ENCODE measurements at regions not wholly inside any gene's neighbourhood (a gene's known extent, or its start where the extent isn't known, plus 50 kb on each side); places are given as distances from the start of the nearest gene placed in this dataset.

DNA sequence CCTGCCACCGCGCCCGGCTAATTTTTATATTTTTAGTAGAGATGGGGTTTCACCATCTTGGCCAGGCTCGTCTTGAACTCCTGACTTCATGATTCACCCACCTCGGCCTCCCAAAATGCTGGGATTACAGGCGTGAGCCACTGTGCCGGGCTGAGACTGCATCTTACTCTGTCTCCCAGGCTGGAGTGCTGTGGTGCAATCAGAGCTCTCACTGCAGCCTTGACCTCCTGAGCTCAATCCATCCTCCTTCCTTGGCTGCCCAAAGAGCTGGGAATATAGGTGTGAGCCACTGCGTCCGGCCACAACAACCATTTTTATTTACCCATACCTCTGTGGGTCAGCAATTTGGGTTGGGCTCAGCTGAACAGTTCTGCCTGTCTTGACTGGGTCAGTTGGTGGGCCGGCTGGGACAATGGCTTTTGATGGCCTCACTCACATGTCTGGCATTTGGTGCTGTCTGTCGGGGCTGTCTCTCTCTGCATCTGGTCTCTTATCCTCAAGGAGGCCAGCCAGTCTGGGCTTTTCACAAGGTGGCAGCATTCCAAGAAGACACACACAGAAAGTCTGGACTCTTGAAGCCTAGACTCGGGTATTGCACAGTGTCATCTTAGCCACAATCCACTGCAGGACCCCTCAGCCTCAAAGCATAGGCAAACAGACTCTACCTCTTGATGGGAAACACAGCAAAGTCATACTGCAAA, 116.8 kb upstream of the GATA6 start:
- WGBS = 66% methylated on average over 9 of the region's 12 CpGs
- Histone ChIP-seq H3K4me3 (no peak overlapping the region), H3K4me1 (no peaks in the 10 kb centered on the region), H3K27ac (replicated peaks in 1 of 4) (no peak overlapping the region), H3K9me3 (peaks cover 0 to 13% (median 0%) of the 10 kb centered on the region in 4 donors), H3K36me3 (no peaks in the 10 kb centered on the region), H3K27me3 (no peaks in the 10 kb centered on the region)
- TF ChIP-seq EP300 (IDR thresholded peaks at IDR 0.05) (no peak), POLR2A (IDR thresholded peaks at IDR 0.05; ENCODE audit: low read depth) (no peak), POLR2AphosphoS5 (IDR thresholded peaks at IDR 0.05) (no peak)
- TF ChIP-seq, protein P1, sequence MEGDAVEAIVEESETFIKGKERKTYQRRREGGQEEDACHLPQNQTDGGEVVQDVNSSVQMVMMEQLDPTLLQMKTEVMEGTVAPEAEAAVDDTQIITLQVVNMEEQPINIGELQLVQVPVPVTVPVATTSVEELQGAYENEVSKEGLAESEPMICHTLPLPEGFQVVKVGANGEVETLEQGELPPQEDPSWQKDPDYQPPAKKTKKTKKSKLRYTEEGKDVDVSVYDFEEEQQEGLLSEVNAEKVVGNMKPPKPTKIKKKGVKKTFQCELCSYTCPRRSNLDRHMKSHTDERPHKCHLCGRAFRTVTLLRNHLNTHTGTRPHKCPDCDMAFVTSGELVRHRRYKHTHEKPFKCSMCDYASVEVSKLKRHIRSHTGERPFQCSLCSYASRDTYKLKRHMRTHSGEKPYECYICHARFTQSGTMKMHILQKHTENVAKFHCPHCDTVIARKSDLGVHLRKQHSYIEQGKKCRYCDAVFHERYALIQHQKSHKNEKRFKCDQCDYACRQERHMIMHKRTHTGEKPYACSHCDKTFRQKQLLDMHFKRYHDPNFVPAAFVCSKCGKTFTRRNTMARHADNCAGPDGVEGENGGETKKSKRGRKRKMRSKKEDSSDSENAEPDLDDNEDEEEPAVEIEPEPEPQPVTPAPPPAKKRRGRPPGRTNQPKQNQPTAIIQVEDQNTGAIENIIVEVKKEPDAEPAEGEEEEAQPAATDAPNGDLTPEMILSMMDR (IDR thresholded peaks at IDR 0.05) = no peak
- intact Hi-C loops (cut with DNase I) = no loop called here
- no peak for DNase-seq (ENCODE audit: extremely low spot score)

DNA sequence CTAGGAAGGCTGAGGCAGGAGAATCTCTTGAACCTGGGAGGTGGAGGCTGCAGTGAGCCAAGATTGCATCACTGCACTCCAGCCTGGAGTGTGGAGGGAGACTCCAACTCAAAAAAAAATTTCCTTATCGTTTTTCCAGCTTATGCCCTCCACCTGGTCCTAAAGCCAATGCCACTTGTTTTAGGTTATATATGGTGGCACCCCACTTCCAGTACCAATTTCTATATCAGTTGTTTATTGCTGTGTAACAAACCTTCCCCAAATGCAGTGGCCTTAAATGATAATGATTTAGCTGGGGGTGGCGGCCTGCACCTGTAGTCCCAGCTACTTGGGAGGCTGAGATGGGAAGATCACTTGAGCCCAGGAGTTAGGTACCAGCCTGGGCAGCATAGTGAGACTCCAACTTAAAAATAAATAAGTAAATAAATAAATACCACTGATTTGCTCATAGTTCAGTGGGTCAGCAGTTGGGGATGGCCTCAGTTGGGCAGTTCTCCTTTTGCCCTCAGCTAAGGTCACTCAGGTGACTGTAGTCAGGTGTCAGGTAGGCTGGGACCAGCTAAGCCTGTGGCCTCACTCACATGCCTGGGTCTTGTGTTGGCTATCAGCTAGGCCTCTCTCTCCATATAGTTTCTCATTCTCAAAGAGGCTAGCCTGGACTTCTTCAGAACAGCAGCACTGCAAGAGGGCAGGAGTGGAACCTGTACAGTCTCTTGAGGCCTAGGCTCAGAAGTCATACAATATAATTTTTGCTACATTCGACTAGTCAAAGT, 113.7 kb upstream of the GATA6 start:
- Histone ChIP-seq H3K4me1 (no peaks in the 10 kb centered on the region), H3K27me3 (no peaks in the 10 kb centered on the region), H3K27ac (replicated peaks in 1 of 4) (no peak overlapping the region), H3K9me3 (peaks cover 0 to 13% (median 0%) of the 10 kb centered on the region in 4 donors), H3K36me3 (no peaks in the 10 kb centered on the region), H3K4me3 (no peak overlapping the region)
- 91% methylated on average over 3 of the region's 3 CpGs for WGBS
- TF ChIP-seq POLR2AphosphoS5 (IDR thresholded peaks at IDR 0.05) = no peak
- TF ChIP-seq EP300 (IDR thresholded peaks at IDR 0.05) = no peak
- TF ChIP-seq POLR2A (IDR thresholded peaks at IDR 0.05; ENCODE audit: low read depth) = no peak
- TF ChIP-seq, protein P1 (IDR thresholded peaks at IDR 0.05) = no peak
- no peak for DNase-seq (ENCODE audit: extremely low spot score)
- intact Hi-C loops (cut with DNase I) = no loop called here

DNA sequence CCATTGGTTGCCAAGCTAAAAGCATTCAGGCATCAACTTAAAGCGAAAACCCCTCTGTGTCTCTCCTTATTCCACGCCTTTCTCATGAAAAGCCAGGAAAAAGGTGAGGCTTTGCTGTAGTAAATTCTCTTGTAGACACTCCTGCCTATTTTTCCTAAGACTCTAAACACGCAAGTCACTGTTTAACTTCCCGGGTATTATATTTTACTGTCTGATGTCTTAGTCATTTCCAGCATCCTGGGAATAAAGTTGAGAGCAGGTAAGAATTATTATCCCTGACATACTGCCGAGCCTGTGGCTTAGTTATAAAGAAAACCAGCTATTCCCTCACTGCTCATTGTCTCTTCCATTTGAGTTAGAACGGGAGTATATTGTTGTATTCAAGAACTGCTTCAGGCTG, 112.4 kb upstream of the GATA6 start:
- DNase-seq (ENCODE audit: extremely low spot score) = no peak
- intact Hi-C loops (cut with DNase I) = no loop called here
- 88% methylated on average over 6 of the region's 6 CpGs for WGBS
- Histone ChIP-seq H3K27me3 (no peaks in the 10 kb centered on the region), H3K4me3 (no peak overlapping the region), H3K27ac (replicated peaks in 1 of 4) (no peak overlapping the region), H3K36me3 (no peaks in the 10 kb centered on the region), H3K9me3 (peaks cover 0 to 13% (median 0%) of the 10 kb centered on the region in 4 donors), H3K4me1 (no peaks in the 10 kb centered on the region)
- TF ChIP-seq, protein P1 (IDR thresholded peaks at IDR 0.05) = no peak
- TF ChIP-seq POLR2A (IDR thresholded peaks at IDR 0.05; ENCODE audit: low read depth) (no peak), POLR2AphosphoS5 (IDR thresholded peaks at IDR 0.05) (no peak)

DNA sequence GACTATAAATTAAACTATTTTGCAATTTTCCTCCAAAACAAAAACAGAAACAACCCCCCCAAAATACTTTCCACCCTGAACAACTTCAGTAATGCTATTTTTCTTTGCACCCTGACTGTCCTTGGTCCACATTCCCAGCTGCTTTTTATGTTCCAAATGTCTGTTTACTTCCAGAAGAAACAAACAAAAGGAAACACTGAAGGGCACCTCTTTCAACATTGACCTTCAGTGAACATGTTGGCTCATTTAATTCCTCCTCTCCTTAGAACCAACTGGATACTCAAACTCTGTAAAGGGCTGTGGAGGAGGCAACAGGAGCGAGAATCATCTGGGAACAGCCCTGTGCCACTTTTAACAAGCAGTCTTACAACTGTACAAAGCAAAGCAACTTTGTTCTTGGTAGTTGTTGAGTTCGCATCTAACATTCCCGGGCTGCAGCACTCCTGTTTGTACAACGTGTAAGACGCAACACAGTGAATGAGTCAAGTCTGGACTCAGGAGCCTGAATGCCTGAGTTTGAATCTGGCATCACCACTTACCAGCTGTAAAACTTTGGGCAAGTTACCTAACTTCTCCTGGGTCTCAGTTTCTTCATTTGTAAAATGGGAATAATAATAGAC, 111.4 kb upstream of the GATA6 start:
- Histone ChIP-seq H3K27me3 (no peaks in the 10 kb centered on the region), H3K9me3 (peaks cover 0 to 12% (median 0%) of the 10 kb centered on the region in 4 donors), H3K27ac (replicated peaks in 1 of 4) (no peak overlapping the region), H3K36me3 (no peaks in the 10 kb centered on the region), H3K4me3 (no peak overlapping the region), H3K4me1 (no peaks in the 10 kb centered on the region)
- intact Hi-C loops (cut with DNase I) = no loop called here
- no peak for DNase-seq (ENCODE audit: extremely low spot score)
- 92% methylated on average over 5 of the region's 5 CpGs for WGBS
- TF ChIP-seq, protein P1 (IDR thresholded peaks at IDR 0.05) = no peak
- no peak for TF ChIP-seq POLR2A (IDR thresholded peaks at IDR 0.05; ENCODE audit: low read depth)
- no peak for TF ChIP-seq EP300 (IDR thresholded peaks at IDR 0.05)
- no peak for TF ChIP-seq POLR2AphosphoS5 (IDR thresholded peaks at IDR 0.05)

Data from esophagus muscularis mucosa (tissue), 4 donors.